ENCODE measurements at regions not wholly inside any gene's neighbourhood (a gene's known extent, or its start where the extent isn't known, plus 50 kb on each side); places are given as distances from the start of the nearest gene placed in this dataset.

DNA sequence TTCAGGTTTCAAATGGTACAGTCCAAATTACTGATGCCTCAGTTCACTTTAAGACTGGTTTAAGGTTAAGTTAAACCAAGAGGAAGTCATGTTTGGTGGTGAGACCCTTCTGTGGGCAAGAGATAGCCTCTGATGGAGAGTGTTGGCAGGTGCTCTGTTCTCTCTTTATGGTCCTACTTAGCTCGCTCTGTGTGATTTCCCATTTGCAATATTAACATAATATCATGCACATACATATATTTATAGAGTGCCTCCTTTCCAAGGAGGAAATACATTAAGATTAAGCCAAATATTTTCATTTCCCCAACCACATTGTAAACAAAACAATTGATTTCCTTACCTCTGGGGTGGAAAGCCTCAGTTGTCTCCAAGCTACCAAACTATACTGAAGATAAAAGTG is 222.4 kb downstream of the PIK3C3 start:
- no peaks in the 10 kb centered on the region for H3K79me2 ChIP-seq
- no peaks in the 10 kb centered on the region for H3K9me3 ChIP-seq (ENCODE audit: control insufficient read depth, low read length)
- H3K27ac ChIP-seq, result no peak overlapping the region
- H2AFZ ChIP-seq, result no peak overlapping the region
- no peaks in the 10 kb centered on the region for H3K36me3 ChIP-seq (ENCODE audit: control insufficient read depth, insufficient read depth, low read length)
- TF ChIP-seq, protein P1, sequence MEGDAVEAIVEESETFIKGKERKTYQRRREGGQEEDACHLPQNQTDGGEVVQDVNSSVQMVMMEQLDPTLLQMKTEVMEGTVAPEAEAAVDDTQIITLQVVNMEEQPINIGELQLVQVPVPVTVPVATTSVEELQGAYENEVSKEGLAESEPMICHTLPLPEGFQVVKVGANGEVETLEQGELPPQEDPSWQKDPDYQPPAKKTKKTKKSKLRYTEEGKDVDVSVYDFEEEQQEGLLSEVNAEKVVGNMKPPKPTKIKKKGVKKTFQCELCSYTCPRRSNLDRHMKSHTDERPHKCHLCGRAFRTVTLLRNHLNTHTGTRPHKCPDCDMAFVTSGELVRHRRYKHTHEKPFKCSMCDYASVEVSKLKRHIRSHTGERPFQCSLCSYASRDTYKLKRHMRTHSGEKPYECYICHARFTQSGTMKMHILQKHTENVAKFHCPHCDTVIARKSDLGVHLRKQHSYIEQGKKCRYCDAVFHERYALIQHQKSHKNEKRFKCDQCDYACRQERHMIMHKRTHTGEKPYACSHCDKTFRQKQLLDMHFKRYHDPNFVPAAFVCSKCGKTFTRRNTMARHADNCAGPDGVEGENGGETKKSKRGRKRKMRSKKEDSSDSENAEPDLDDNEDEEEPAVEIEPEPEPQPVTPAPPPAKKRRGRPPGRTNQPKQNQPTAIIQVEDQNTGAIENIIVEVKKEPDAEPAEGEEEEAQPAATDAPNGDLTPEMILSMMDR (IDR thresholded peaks at IDR 0.05), result no peak
- H3K9ac ChIP-seq, result no peak overlapping the region
- no peaks in the 10 kb centered on the region for H3K4me1 ChIP-seq
- H3K27me3 ChIP-seq (ENCODE audit: control insufficient read depth, insufficient read depth, low read length), result no peaks in the 10 kb centered on the region
- no peak overlapping the region for H3K4me2 ChIP-seq (ENCODE audit: low read length)
- no peak overlapping the region for H3K4me3 ChIP-seq (ENCODE audit: low read depth, low read length)

DNA sequence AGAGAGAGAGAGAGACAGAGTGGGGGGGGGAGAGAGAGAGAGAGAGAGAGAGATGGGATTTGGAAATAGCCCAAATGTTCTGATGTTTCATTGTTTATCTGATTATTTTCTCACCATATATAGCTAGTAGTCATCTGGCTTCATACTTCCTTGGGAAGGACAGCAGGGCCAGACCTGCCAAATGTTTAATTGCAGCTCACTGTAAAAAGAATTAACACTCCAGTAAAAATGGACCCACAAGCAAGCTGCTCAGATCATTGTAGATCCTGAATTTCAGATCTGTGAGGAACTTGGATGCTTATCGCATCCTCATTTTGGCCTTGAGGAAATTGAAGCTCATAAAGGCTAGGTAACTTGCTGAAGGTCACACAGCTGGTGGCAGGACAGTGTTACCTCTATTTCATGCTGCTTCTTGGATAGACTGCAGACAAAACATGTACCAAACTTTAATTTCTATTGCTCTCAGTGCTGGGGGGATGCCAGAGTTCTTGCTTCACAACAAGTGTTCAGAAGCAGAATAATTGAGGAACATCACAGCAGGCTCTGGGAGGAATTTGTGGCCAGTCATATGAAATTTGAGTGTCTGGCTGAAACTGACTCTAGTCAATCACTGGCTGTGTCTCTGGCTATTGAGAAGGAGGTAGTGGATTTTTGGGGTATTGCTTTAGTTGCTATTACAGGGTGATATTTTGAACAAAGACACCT is 223.5 kb downstream of the PIK3C3 start:
- Histone ChIP-seq H3K4me3 (ENCODE audit: low read depth, low read length) (no peak overlapping the region), H3K9me3 (ENCODE audit: control insufficient read depth, low read length) (no peaks in the 10 kb centered on the region), H3K4me2 (ENCODE audit: low read length) (no peak overlapping the region), H2AFZ (no peak overlapping the region), H3K79me2 (no peaks in the 10 kb centered on the region), H3K27ac (no peak overlapping the region), H3K36me3 (ENCODE audit: control insufficient read depth, insufficient read depth, low read length) (no peaks in the 10 kb centered on the region), H3K9ac (no peak overlapping the region), H3K4me1 (no peaks in the 10 kb centered on the region), H3K27me3 (ENCODE audit: control insufficient read depth, insufficient read depth, low read length) (no peaks in the 10 kb centered on the region)
- TF ChIP-seq, protein P1 (IDR thresholded peaks at IDR 0.05), result no peak

DNA sequence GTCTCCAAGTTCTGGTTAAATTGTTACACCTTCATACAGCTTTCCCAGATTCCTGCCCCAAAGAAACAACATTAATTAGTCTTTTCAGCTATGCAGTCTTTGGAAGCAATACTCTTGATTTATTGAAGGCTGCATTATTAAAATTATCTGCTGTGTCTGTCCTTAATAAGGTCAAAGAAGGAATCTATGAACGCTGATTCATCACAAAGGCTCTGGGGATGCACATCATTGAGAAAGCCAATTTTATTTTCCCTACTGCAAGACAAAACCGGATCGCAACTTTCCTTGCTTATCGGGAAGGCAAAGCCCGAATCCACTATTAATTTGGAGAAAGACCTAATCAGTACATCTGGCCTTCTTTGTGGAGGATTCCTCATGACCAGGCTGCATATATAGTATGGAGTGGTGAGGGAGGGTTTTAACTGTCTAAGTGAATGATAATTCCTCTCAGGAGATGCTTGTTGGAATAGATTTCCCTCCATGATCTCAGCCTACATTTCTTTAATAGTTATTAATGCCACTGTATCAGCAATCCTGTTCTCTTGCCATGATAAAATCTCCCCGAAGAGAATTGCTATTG is 224.6 kb downstream of the PIK3C3 start:
- H3K4me3 ChIP-seq (ENCODE audit: low read depth, low read length), result no peak overlapping the region
- TF ChIP-seq, protein P1 (IDR thresholded peaks at IDR 0.05), result no peak
- H3K27ac ChIP-seq, result no peak overlapping the region
- no peak overlapping the region for H3K4me2 ChIP-seq (ENCODE audit: low read length)
- no peak overlapping the region for H2AFZ ChIP-seq
- no peak overlapping the region for H3K9ac ChIP-seq
- no peaks in the 10 kb centered on the region for H3K4me1 ChIP-seq
- H3K27me3 ChIP-seq (ENCODE audit: control insufficient read depth, insufficient read depth, low read length), result no peaks in the 10 kb centered on the region
- no peaks in the 10 kb centered on the region for H3K9me3 ChIP-seq (ENCODE audit: control insufficient read depth, low read length)
- no peaks in the 10 kb centered on the region for H3K79me2 ChIP-seq
- no peaks in the 10 kb centered on the region for H3K36me3 ChIP-seq (ENCODE audit: control insufficient read depth, insufficient read depth, low read length)

DNA sequence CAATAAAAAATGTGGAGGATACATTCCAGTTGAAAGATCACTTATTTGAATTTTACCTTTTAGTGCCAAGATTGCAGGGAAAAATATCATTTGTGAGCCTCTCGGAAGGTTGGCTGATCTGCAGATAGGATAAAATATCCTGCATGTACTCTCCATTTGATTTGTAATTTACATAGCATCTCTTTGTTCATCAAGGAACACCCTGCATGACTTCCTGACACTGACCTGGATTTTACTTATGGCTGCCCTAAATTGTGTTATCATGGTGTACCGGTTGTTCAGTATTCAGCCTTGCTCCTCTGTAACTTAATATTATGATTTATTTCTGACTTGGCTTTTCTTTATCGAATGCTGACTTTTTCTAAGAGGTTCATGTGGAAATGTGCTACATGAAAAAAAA is 226.4 kb downstream of the PIK3C3 start:
- H3K4me2 ChIP-seq (ENCODE audit: low read length), result no peak overlapping the region
- no peak overlapping the region for H3K27ac ChIP-seq
- H3K9ac ChIP-seq, result no peak overlapping the region
- no peak overlapping the region for H2AFZ ChIP-seq
- no peaks in the 10 kb centered on the region for H3K27me3 ChIP-seq (ENCODE audit: control insufficient read depth, insufficient read depth, low read length)
- H3K9me3 ChIP-seq (ENCODE audit: control insufficient read depth, low read length), result no peaks in the 10 kb centered on the region
- H3K4me3 ChIP-seq (ENCODE audit: low read depth, low read length), result no peak overlapping the region
- H3K36me3 ChIP-seq (ENCODE audit: control insufficient read depth, insufficient read depth, low read length), result no peaks in the 10 kb centered on the region
- TF ChIP-seq, protein P1 (IDR thresholded peaks at IDR 0.05), result no peak
- no peaks in the 10 kb centered on the region for H3K4me1 ChIP-seq
- no peaks in the 10 kb centered on the region for H3K79me2 ChIP-seq

Data from parathyroid adenoma (tissue), 2 donors.